Esophagus muscularis mucosa (tissue), 4 donors: ENCODE measurements at regions not wholly inside any gene's neighbourhood (a gene's known extent, or its start where the extent isn't known, plus 50 kb on each side); places are given as distances from the start of the nearest gene placed in this dataset.

Source experiments
- EP300 ChIP-seq: sonication (generic); formaldehyde crosslinking; IDR thresholded peaks from one replicate; pipeline ENCODE4 v1.6.1; 2017; ENCODE audit warnings: antibody characterized with exemption
- POLR2A ChIP-seq: fragments of 450-650 bp; IDR thresholded peaks from one replicate; pipeline ENCODE4 v1.6.1; 2017; ENCODE audit warnings: antibody characterized with exemption, moderate library complexity, mild to moderate bottlenecking, low read depth
- TF ChIP-seq, protein P1 (sequence below), 3 experiments: fragments of 200-600 bp in 2 of 3; fragments of 450-650 bp in 1 of 3; sonication (generic) in 2 of 3; IDR thresholded peaks; one replicate each; pipeline ENCODE4 v1.5.1; 2017 to 2019; ENCODE audit warnings: antibody characterized with exemption in 3 of 3, mild to moderate bottlenecking in 2 of 3, moderate library complexity in 1 of 3

DNA sequence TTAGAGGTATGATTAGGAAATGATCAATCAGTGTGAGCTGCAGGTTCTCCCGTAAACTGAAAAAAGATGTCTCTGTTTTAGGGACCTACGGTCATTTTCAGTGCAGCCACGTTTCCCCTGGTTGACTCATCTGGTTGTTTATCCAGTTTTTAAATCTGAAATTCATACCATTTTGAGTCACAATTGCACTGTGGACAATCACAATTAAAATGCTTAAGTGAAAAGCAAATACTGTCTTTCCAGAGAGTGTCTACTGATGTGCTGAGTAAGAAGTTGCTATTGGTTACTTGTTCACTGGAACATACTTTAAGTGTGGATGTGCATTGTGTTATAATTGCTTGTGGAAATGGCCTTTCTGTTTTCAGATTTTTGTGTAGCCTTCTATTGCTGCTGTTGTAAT is 305.1 kb upstream of the SASH1 start:
- TF ChIP-seq, protein P1, sequence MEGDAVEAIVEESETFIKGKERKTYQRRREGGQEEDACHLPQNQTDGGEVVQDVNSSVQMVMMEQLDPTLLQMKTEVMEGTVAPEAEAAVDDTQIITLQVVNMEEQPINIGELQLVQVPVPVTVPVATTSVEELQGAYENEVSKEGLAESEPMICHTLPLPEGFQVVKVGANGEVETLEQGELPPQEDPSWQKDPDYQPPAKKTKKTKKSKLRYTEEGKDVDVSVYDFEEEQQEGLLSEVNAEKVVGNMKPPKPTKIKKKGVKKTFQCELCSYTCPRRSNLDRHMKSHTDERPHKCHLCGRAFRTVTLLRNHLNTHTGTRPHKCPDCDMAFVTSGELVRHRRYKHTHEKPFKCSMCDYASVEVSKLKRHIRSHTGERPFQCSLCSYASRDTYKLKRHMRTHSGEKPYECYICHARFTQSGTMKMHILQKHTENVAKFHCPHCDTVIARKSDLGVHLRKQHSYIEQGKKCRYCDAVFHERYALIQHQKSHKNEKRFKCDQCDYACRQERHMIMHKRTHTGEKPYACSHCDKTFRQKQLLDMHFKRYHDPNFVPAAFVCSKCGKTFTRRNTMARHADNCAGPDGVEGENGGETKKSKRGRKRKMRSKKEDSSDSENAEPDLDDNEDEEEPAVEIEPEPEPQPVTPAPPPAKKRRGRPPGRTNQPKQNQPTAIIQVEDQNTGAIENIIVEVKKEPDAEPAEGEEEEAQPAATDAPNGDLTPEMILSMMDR (IDR thresholded peaks at IDR 0.05), result no peak
- no peak for TF ChIP-seq POLR2A
- no peak for TF ChIP-seq EP300
